ENCODE measurements at regions not wholly inside any gene's neighbourhood (a gene's known extent, or its start where the extent isn't known, plus 50 kb on each side); places are given as distances from the start of the nearest gene placed in this dataset.

DNA sequence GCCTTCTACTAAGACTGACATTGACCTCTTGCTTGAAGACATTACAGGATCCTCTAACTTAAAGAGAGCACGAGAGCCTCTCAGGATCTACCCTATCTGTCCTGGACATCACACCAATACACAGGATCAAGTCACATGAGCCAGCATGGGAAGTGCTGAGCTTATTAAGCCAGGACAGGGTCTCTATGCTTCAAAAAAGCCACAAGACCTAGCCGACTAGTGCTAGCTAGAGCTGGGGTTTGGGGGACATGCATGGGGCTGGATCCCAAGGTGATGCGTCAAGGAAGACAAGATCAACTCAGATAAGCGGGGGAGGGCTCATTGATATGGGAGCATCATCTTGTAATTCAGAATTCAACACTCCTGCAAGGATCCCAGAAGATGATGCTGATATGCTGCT is 167.2 kb upstream of the TAB2 start:
- DNase-seq, result no peak

DNA sequence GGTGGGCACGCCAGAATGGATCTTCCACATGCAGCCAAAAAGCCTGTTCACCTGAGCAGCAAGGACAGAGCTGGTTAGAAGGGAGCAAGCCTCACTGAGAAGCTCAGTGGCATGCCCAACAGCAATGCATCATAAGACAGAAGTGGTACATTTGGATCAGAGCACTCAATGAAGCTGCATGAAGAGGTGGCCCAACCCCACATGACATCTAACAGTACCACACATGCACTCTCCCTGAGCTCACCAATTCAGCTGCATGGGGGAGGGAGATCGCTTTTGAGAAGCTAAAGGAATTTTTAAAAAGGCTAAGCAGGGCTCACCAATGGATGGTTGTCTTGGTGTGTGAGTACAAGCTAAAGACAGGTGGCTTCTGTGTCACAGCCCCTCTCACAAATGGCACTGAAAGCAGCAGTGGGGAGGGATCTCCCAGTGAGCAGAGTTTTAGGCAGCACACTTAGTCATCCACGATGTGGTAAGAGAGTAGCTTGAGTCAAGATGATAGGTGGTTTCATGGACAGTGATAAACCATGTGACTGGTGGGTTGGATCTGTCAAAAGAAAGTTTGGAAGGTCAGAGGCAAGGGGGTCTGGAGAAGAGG is 166.6 kb upstream of the TAB2 start:
- no peak for DNase-seq

DNA sequence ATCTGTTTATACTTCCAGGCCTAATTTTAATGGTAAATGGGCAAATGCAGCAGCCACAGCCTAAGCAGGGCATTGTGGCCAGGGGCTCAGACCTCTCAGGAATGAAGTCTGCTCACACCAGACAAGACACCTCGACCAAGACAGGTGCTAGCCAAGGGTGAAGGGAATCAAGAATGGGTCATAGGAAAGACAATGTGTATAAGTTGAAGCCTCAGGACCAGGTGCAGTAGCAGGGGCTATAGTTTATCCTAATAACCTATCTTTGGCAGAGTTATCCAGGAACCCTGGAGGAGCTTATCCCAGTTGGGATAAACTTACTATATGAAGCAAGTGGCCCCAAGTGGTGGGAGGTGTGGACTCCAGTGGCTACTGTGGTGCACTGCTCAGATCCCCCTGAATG is 165.0 kb upstream of the TAB2 start:
- no peak for DNase-seq

DNA sequence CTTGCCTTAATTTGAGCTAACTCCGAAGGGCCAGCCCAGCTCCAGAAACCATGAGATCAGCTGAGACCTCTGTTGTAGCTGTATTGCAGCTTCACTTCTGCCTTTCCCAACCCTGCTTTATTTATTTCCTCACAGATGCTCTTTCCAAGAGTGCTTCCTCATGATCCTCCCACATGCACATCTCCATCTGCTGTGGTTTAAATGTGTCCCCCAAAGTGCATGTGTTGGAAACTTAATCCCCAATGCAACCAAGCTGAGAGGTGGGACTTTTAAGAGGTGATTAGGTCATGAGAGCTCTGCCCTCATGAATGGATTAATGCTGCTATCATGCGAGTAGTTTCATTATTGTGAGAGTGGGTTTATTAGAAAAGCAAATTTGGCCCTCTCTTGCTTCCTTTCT is 164.4 kb upstream of the TAB2 start:
- DNase-seq, result no peak

DNA sequence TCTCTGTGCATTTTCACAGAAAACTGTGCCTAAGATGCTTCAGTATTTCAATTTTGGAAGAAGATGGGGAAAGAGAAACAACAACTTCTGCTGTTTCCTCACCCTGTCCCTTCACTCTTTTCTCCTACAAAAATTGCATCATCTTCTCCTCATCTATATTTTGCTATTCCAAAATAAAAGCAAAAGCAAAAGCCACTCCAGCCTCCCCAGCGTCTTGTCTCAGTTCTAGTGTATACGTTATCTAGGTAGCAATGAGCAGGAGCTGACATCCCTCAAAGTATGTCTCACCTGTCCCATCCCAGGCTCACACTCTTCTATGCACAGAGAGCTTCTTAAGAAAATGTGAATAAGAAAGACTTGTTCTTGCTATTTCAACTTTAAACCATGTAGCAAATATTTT is 163.8 kb upstream of the TAB2 start:
- DNase-seq, result no peak

DNA sequence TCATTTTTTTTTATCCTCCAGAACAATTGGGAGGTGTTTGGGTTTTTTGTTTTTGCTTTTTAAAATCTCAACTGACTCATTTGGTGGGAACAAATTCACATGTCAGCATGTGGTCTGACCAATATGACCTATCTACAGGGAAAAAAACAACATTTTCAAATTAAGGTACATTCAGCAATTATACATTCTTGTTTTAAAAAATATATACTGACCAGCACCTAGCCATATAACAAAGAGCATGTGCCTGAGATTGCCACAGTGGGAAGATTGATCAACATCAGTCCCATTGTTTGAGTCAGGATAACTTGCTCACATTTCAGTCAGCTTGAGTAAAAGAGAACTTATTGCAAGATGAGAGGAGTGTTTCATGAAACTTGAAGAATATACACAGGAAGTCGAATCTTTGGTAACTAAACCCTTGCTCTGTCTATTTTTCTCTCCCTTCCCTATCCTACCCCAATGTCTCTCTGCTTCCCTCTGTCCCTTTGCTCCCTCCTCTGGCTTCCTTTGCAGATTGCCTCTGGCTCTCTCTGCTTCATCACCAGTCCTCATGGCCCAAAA is 163.2 kb upstream of the TAB2 start:
- no peak for DNase-seq

DNA sequence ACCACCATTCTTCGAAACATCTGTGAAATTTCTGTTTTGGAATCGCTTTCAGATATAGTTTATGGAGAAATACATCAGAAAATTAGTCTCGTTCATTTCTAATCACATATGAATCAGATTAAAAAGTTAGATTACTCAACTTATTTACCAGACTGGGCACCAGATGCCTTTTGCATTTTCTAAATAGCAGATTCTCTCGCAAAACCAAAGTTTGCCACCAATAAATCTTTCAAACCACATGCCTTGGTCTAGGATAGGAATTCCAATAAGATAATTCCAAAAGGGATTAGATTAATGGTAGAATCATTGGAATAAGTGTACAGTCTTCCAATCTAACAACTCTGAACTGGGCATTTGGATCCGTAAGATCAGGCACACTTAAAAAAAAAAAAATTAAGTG is 160.4 kb upstream of the TAB2 start:
- no peak for DNase-seq

DNA sequence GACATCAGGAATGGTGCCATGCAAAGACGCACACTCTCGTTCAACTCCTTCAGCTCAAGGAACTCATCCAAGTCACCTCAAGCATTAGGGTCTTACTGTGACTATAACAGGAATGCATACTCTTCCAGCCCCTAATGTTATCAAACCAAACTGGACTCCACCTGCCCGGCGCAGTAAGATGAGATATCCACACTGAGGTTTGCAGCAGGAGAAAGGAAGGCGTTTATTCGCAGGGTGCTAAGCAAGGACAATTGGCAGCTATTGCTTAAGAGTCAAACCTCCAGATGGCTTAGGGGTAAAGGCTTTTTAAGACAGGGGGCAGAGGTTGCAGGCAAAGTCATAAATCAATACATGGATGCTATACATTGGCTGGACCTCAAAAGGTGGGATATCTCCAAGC is 159.4 kb upstream of the TAB2 start:
- no peak for DNase-seq

DNA sequence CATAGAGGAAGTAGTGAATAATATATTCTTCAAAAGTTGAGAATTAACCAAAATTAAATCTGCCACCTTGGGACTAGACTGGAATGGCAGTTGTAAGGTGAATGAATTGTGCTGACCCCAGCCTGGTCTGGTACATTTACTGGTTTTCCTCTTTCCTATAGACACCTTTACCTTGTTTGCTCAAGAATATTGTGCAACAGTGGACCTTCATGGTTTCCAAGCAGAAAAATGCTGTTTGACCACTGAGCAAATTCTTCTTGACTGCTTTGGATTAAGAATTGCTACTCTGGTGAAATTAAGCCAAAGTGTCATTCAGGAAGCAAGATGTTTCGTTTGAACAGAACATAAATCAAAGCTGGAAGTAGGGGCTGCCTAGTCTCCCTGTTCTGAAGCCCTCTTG is 156.6 kb upstream of the TAB2 start:
- DNase-seq, result no peak

DNA sequence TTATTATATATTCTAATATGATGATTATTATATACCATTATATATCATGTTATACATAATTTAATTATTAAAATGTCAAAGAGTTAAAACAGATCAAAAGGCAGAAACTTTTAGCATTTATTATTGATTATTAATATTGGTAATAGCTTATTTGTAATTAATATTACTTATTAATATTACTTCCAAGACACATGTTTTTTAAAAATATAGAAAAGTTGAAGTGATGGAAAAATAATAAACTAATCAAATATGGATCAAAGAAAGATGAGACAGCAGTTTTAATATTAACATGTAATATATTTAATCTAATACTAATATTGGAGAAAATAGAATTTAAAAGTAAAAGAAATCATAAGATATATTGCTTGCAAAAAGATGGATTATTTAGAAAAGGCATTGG is 154.6 kb upstream of the TAB2 start:
- no peak for DNase-seq

DNA sequence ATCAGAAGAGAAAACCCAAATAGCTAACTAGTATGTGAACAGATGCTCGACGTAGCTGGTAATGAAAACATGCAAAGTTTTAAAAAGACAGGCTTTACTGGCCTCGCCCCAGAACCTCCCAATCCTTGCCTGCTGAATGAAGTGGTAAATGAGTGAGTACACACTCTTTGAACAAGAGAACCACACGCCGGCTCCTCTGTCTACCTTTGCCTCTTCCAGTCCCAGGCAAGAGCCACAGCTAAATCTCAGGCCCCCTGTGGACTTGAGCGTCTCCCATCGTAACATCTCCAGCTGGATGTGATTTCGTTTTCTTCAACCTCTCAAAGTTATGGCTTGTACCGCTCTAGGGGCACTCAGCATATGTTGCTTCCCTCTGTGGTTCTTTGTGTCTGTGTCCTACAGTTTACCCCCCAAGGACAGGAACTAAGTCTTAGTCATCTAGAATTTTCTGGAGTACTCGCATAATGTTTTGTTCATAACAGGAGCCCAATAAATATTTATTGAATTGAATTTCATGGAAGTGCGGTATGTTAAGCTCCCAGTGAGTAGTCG is 153.2 kb upstream of the TAB2 start:
- no peak for DNase-seq

DNA sequence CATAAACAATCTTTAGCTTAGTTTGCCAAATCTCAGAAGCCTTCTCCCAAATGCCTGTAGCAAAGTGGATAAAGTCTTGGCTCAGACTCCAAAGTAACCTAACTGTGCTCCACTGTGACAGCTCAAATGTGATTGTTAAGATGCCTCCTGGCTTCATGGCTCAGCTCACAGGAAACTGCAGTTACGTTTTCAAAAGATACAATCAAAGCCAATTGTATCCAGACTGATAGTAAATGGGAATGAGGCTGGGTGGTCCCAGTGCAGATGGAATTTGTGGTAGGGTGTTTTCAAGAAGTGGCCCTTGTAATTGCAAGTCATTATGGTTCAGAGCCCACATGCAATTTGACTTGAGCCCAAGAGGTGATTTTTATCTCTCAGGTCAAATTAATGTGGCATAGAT is 151.2 kb upstream of the TAB2 start:
- no peak for DNase-seq

DNA sequence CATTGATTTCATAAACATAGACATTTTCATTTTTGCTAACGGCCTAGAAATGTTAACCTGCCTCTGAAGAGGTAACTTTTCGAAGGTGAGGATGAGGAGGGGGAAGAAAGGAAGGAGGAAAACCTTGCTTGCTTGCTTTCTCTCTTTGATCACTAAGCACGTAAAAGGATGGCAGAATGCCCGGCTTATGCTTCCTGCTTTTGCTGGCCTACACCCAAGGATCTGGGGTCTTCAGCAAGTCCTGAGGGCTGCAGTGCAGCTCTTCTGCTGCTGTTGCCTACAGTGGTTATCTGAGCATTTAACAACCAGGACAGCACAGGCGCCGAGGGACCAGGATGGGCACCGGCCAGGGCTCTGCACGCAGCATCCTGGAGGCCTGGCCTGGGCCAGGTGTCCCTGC is 150.8 kb upstream of the TAB2 start:
- DNase-seq, result no peak

DNA sequence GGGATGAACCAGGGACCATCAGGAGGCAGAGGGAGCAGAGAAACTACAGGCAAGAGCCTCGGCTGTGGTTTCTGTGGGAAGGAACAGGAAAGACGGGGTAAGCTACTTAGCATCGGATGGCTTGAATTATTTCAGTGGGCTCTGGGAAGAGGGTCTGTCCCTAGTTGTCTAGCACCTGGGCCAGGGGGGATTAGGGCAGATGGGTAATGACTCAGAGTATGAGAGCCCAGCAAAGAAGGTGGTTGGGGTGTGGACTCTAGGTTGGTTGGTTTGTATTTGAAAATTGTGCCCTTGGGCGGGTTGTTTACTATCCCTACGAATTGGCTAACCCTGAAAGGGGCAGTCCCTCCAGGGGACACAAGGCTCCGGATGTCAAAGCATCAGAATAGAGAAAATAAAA is 148.5 kb upstream of the TAB2 start:
- DNase-seq, result no peak

DNA sequence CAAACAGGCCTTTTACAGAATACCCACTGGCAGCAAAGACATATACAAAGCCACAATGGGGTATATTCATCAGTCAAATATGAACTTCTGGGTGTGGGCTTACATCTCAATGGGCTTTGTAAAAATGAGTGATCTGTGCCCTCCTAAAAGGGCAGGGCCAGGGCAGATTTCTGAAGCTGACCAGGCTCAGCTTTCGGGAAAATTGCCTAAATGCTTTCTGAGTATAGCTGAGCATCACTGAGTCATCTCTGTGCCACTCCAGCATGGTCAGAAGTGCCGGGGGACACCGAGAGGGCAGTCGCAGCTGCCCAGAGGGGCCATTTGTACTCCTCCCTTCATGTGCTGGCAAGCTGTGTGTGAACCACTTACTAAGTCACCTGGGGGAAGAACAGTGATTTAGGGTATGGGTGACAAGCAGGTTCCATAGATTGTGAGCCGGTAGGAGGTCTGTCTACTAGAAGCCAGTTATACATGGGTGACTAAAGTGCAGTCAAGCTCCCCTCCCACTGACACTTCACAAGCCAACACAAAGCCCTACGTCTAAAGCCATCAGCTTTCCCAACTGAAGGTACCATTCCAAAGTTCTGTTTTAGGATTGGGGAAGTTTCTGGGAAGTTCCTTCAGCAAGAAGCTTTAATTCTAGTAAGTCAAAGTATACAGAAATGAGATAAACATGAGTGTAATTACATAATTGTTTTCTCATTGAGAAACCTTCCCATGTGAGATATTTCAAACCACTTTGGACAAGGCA is 147.6 kb upstream of the TAB2 start:
- no peak for DNase-seq

DNA sequence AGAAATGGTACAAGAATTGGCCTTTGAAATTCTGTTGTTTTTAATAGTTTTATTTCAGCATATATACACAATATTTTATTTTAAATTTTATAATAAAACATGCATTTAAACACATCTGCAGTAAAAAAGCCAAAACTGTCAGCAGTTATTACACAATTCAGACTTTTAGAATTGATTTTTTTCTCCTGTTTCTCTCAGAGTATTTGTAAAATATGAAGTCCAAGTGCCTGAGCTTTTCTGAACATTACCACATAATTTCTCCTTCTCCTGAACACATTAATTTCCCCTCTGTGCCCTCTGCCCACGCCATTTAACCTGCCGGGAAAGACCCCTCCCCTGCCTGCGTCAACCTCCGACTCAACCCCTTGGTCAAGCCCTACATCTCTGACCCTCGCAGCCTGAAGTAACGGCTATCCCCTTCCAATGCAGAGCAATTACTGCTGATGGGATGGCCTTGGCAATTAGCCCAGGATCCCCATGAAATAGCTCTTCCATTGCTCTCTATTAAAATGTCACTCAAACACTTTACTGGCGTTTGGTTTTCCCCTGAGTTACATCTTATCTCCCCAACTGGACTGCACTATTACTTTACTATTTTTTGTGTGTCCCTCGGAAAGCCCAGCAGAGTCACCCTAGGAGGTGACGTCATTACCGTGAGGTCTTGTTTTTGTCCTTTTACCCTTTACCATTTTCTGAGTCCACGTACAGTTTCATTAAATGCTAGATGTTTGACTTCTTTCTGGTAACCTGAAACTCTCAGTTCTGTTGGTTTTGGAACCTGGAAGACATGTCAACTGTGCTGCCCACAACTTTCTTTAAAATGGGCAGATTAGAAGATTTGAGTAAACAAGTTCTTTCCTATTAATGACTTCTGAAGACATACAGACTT is 146.7 kb upstream of the TAB2 start:
- no peak for DNase-seq

DNA sequence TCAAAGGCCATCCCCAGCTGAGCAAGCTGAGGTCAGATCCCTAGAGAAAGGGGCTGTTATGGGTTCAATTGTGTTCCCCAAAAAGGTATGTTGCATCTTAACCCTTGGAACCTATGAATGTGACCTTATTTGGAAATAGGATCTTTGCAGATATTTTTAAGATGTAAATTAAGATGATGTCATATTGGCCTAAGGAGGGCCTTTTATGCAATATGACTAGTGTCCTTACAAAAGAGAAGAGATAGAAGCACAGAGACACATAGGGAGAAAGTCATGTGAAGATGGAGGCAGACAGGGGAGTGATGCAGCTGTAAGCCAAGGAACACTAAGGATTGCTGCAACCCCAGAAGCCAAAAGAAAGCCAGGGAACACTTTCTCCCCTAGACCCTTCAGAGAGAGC is 144.3 kb upstream of the TAB2 start:
- no peak for DNase-seq

DNA sequence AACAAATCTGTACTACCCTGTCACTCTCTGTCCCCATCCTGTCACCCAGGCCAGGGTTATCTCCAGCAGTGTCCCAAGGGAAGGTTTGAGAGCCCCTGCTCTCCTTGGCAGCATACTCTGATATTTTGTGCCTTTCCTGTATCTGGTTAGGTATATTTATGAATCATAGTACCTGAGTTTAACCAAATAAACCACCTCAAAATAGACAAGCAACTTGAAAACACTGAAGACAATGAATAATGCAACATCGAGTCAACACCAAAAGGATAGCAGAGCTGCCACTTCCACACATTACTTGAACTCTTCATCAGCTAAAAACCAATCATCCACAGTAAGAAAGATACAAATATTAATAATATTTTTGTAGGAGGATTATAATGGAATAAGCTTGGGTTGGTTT is 142.6 kb upstream of the TAB2 start:
- no peak for DNase-seq

DNA sequence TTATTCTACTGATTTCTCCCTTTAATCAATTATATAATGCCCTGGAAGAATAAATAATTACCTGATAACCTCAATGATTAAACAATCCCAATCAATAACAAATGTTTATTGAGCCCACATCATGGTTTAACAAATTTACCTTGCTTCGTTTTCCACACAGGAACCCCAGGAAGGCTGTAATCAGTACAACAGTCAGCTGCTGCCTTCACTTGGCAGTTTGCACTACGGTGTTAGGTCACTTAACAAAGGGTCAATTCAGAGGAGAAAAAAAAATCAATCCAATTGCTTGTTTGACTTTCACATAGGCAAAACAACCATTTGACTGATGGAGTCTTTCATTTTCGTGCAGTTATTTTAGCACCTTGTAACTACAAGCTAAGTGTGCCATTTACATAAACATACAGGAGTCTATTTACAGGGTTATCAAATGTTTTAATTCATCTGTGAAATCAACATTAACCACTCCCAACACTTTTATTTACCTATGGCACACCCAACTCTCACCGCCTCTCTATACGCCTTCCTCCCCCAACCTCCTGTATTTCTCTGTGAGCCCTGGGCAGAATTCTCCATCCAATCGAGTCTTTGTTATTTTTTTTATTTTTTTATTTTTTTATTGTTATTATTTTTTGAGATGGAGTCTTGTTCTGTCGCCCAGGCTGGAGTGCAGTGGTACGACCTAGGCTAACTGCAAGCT is 140.4 kb upstream of the TAB2 start:
- no peak for DNase-seq

DNA sequence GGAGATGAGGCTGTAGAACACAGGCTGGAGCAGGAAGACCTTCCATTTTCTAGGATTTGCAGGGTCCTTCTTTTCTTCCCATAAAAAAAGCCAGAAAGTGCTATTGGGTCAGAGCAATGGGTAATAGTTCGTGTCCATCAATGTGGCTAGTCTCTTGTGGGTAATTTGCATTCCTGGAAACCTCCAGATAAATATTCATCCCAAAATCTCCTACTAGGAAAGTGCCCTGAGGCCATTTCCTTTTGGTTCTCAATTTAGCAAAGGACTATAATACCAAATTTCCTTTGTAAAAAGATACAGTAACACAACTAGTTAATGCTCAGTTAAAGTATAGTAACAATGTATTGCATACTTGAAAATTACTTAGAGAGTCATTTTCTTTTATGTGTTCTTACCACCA is 138.1 kb upstream of the TAB2 start:
- DNase-seq, result no peak

DNA sequence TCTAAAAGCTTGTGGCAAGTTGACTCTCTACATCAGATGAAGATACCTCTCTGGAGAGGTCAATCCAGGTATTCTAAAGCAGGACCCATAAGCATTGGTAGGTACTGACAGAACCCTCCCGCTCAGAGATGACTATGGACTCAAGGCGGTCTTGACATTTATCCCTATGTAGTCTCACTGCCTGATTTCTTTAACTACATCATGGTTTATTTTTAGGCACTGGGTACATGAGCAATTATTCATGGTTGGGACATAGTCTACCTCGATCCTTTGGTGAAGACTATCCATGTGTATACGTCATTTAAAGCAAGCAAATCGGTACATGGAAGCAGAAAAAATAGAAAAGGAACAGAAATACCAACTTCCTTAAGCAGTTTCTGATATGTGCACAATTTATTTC is 136.2 kb upstream of the TAB2 start:
- no peak for DNase-seq

DNA sequence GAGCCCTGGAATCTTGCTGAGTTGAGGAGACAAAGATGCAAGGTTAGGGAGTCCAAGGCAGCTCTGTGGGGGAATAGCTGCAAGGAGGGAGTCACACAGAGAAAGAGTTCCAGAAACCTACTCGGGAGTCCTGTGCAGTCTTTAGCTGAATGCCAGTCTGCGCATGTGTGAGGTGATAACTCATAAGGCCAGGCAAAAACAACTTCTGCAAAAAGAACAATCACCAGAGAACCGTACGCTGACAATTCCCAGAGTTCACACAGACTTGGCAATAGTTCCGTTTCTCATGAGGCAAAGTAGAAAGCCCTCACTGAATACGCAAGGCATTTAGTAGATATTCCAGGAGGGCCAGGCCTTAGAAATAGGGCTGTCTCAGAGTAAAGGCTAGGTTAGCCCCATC is 135.2 kb upstream of the TAB2 start:
- no peak for DNase-seq

DNA sequence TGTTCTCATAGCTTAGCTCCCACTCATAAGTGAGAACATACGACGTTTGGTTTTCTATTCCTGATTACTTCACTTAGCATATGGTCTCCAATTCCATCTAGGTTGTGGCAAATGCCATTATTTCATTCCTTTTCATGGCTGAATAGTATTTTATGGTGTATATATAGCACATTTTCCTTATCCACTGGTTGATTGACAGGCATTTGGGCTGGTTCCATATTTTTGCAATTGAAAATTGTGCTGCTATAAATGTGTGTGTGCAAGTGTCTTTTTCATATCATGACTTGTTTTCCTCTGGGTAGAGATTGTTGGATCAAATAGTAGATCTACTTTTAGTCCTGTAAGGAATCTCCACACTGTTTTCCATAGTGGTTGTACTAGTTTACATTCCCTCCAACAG is 133.0 kb upstream of the TAB2 start:
- DNase-seq, result no peak
